ENCODE measurements at regions not wholly inside any gene's neighbourhood (a gene's known extent, or its start where the extent isn't known, plus 50 kb on each side); places are given as distances from the start of the nearest gene placed in this dataset.

- ChIA-PET CTCF (no interaction called here), POLR2A (interaction anchor here (0.8 kb wide), 1 partner anchor 130 kb away, joined by 3 read pairs; no protein-coding TSS in a partner anchor)
- Histone ChIP-seq H3K27me3 (ENCODE audit: control insufficient read depth, insufficient read depth, low read length) (no peaks in the 10 kb centered on the region), H3K9me3 (ENCODE audit: control insufficient read depth, insufficient read depth, low read length) (no peaks in the 10 kb centered on the region), H3K4me3 (ENCODE audit: low read depth, low read length) (no peak overlapping the region), H3K27ac (ENCODE audit: low read depth, low read length) (peak overlapping the region; percentile 69)
- DNase-seq (ENCODE audit: low read depth, low spot score): no peak
- TF ChIP-seq CTCF (IDR thresholded peaks at IDR 0.05; ENCODE audit: low read depth, low read length): no peak
Measured at GRCh38 chr1:55826381-55827080, 611.4 kb upstream of the USP24 start.

GRCh38 chr1:55825461-55825860, 610.3 kb upstream of the USP24 start:
- POLR2A ChIA-PET: interaction anchor here (0.7 kb wide), 1 partner anchor 310 kb away, joined by 3 read pairs; no protein-coding TSS in a partner anchor
- H3K27ac ChIP-seq (ENCODE audit: low read depth, low read length): no peak overlapping the region
- CTCF ChIA-PET: interaction anchor here (0.6 kb wide), 1 partner anchor 755 kb away, joined by 3 read pairs; no protein-coding TSS in a partner anchor
- H3K27me3 ChIP-seq (ENCODE audit: control insufficient read depth, insufficient read depth, low read length): no peaks in the 10 kb centered on the region
- TF ChIP-seq CTCF (IDR thresholded peaks at IDR 0.05; ENCODE audit: low read depth, low read length): no peak
- no peak for DNase-seq (ENCODE audit: low read depth, low spot score)
- H3K9me3 ChIP-seq (ENCODE audit: control insufficient read depth, insufficient read depth, low read length): no peaks in the 10 kb centered on the region
- H3K4me3 ChIP-seq (ENCODE audit: low read depth, low read length): no peak overlapping the region

GRCh38 chr1:55824251-55824640, 609.1 kb upstream of the USP24 start:
- no peak overlapping the region for H3K27ac ChIP-seq (ENCODE audit: low read depth, low read length)
- TF ChIP-seq CTCF (IDR thresholded peaks at IDR 0.05; ENCODE audit: low read depth, low read length): no peak
- H3K4me3 ChIP-seq (ENCODE audit: low read depth, low read length): no peak overlapping the region
- POLR2A ChIA-PET: no interaction called here
- no peak for DNase-seq (ENCODE audit: low read depth, low spot score)
- CTCF ChIA-PET: interaction anchor here (1.0 kb wide), 1 partner anchor 445 kb away, joined by 4 read pairs; no protein-coding TSS in a partner anchor
- no peaks in the 10 kb centered on the region for H3K9me3 ChIP-seq (ENCODE audit: control insufficient read depth, insufficient read depth, low read length)
- no peaks in the 10 kb centered on the region for H3K27me3 ChIP-seq (ENCODE audit: control insufficient read depth, insufficient read depth, low read length)

- Histone ChIP-seq H3K27ac (ENCODE audit: low read depth, low read length) (peak overlapping the region; percentile 47), H3K27me3 (ENCODE audit: control insufficient read depth, insufficient read depth, low read length) (no peaks in the 10 kb centered on the region), H3K4me3 (ENCODE audit: low read depth, low read length) (no peak overlapping the region), H3K9me3 (ENCODE audit: control insufficient read depth, insufficient read depth, low read length) (no peaks in the 10 kb centered on the region)
- no peak for DNase-seq (ENCODE audit: low read depth, low spot score)
- ChIA-PET CTCF (interaction anchor here (1.0 kb wide), 1 partner anchor 445 kb away, joined by 4 read pairs; no protein-coding TSS in a partner anchor), POLR2A (no interaction called here)
- TF ChIP-seq CTCF (IDR thresholded peaks at IDR 0.05; ENCODE audit: low read depth, low read length): no peak
Measured at GRCh38 chr1:55823541-55824250, 608.5 kb upstream of the USP24 start.

GRCh38 chr1:55822891-55823290, 607.7 kb upstream of the USP24 start:
- no peaks in the 10 kb centered on the region for H3K27me3 ChIP-seq (ENCODE audit: control insufficient read depth, insufficient read depth, low read length)
- no peak overlapping the region for H3K4me3 ChIP-seq (ENCODE audit: low read depth, low read length)
- TF ChIP-seq CTCF (IDR thresholded peaks at IDR 0.05; ENCODE audit: low read depth, low read length): no peak
- POLR2A ChIA-PET: no interaction called here
- DNase-seq (ENCODE audit: low read depth, low spot score): no peak
- H3K9me3 ChIP-seq (ENCODE audit: control insufficient read depth, insufficient read depth, low read length): no peaks in the 10 kb centered on the region
- CTCF ChIA-PET: no interaction called here
- no peak overlapping the region for H3K27ac ChIP-seq (ENCODE audit: low read depth, low read length)
